ENCODE measurements at regions not wholly inside any gene's neighbourhood (a gene's known extent, or its start where the extent isn't known, plus 50 kb on each side); places are given as distances from the start of the nearest gene placed in this dataset.

- no peak overlapping the region for H3K27ac ChIP-seq (ENCODE audit: extremely low read length, insufficient read depth, low read length)
- no peaks in the 10 kb centered on the region for H4K20me1 ChIP-seq (ENCODE audit: insufficient read depth, low read length)
- H3K9ac ChIP-seq (ENCODE audit: insufficient read depth, low read depth, low read length): no peak overlapping the region
- BruUV-seq (replicated peaks): no TSS peak
- in situ Hi-C loops (cut with HindIII; ENCODE audit: extremely low pct_ligation_motif_present, low pct_unique_long_range_greater_than_20kb) (no loop called here), intact Hi-C loops (cut with micrococcal nuclease; ENCODE audit: unreplicated experiment) (no loop called here)
- no peak overlapping the region for H3K4me2 ChIP-seq (ENCODE audit: low read depth, low read length)
- ATAC-seq (no peak), DNase-seq (ENCODE audit: low spot score) (no peak), FAIRE-seq (no peak)
- 72% methylated on average over 3 of the region's 3 CpGs for WGBS (ENCODE audit: low lambda C conversion rate)
- H3K27me3 ChIP-seq (ENCODE audit: control insufficient read depth in 1 of 2, insufficient read depth in 2 of 2, low read length in 2 of 2): no peaks in the 10 kb centered on the region
- no peak overlapping the region for H2AFZ ChIP-seq (ENCODE audit: low read length)
- H3K79me2 ChIP-seq (ENCODE audit: insufficient read depth, low read length): no peaks in the 10 kb centered on the region
- peaks cover 1% of the 10 kb centered on the region for H3K4me1 ChIP-seq (ENCODE audit: insufficient read depth, low read length)
- CTCF ChIA-PET (ENCODE audit: low intra/inter-chr PET ratio, low total read pairs): no interaction called here
- no peaks in the 10 kb centered on the region for H3K36me3 ChIP-seq (replicated peaks in 1 of 2; ENCODE audit: control insufficient read depth in 1 of 2, insufficient read depth in 2 of 2, low read length in 2 of 2)
- no peak overlapping the region for H3K4me3 ChIP-seq (replicated peaks in 1 of 3; ENCODE audit: insufficient read depth in 1 of 3, low read depth in 2 of 3, low read length in 3 of 3)
- POLR2A ChIA-PET: no interaction called here
- no peaks in the 10 kb centered on the region for H3K9me3 ChIP-seq (ENCODE audit: low read length)
- TF ChIP-seq ZNF3 (CRISPR knock-in tag; IDR thresholded peaks at IDR 0.05): no peak
- no peak for TF ChIP-seq KIAA2018 (CRISPR knock-in tag; IDR thresholded peaks at IDR 0.05; ENCODE audit: borderline replicate concordance)
- no peak for TF ChIP-seq KDM6A (CRISPR knock-in tag; IDR thresholded peaks at IDR 0.05; ENCODE audit: low read depth)
- TF ChIP-seq ZNF281 (CRISPR knock-in tag; IDR thresholded peaks at IDR 0.05; ENCODE audit: borderline replicate concordance): no peak
- TF ChIP-seq ZNF556 (CRISPR knock-in tag; IDR thresholded peaks at IDR 0.05; ENCODE audit: borderline replicate concordance): no peak
- no peak for TF ChIP-seq U2AF2 (IDR thresholded peaks at IDR 0.05; ENCODE audit: low read depth, low read length)
- TF ChIP-seq FOXJ3 (CRISPR knock-in tag; IDR thresholded peaks at IDR 0.05; ENCODE audit: borderline replicate concordance): no peak
- TF ChIP-seq ZNF570 (CRISPR knock-in tag; IDR thresholded peaks at IDR 0.05; ENCODE audit: borderline replicate concordance): no peak
- no peak for TF ChIP-seq ZKSCAN1 (IDR thresholded peaks at IDR 0.05; ENCODE audit: low read length)
- no peak for TF ChIP-seq MAFG (CRISPR knock-in tag; IDR thresholded peaks at IDR 0.05)
- no peak for TF ChIP-seq HOXA5 (CRISPR knock-in tag; IDR thresholded peaks at IDR 0.05)
- no peak for TF ChIP-seq ZMYM3 (CRISPR knock-in tag; IDR thresholded peaks at IDR 0.05)
Measured at GRCh38 chr3:177469216-177469615, 271.9 kb upstream of the TBL1XR1 start.
